ENCODE measurements at regions not wholly inside any gene's neighbourhood (a gene's known extent, or its start where the extent isn't known, plus 50 kb on each side); places are given as distances from the start of the nearest gene placed in this dataset.

GRCh38 chr21:41045534-41046268, 122.3 kb upstream of the BACE2 start:
- no peak for DNase-seq (ENCODE audit: low spot score)

- DNase-seq (ENCODE audit: low spot score): no peak
Observed at GRCh38 chr21:41048145-41048544, 119.8 kb upstream of the BACE2 start.

GRCh38 chr21:41048623-41049022, 119.3 kb upstream of the BACE2 start:
- no peak for DNase-seq (ENCODE audit: low spot score)

GRCh38 chr21:41052820-41053555, 115.0 kb upstream of the BACE2 start:
- DNase-seq (ENCODE audit: low spot score): no peak

- DNase-seq (ENCODE audit: low spot score): no peak
Observed at GRCh38 chr21:41054018-41054578, 113.9 kb upstream of the BACE2 start.

GRCh38 chr21:41055266-41055665, 112.7 kb upstream of the BACE2 start:
- DNase-seq (ENCODE audit: low spot score): no peak

- DNase-seq (ENCODE audit: low spot score): no peak
Observed at GRCh38 chr21:41059871-41060270, 108.1 kb upstream of the BACE2 start.

- DNase-seq (ENCODE audit: low spot score): no peak
Observed at GRCh38 chr21:41061701-41062100, 106.3 kb upstream of the BACE2 start.

GRCh38 chr21:41064334-41064791, 103.6 kb upstream of the BACE2 start:
- peak; percentile 84 for DNase-seq (ENCODE audit: low spot score)

- DNase-seq (ENCODE audit: low spot score): no peak
Observed at GRCh38 chr21:41064951-41065350, 103.0 kb upstream of the BACE2 start.

GRCh38 chr21:41065539-41065938, 102.4 kb upstream of the BACE2 start:
- DNase-seq (ENCODE audit: low spot score): no peak

- DNase-seq (ENCODE audit: low spot score): no peak
Observed at GRCh38 chr21:41066086-41066938, 101.6 kb upstream of the BACE2 start.

GRCh38 chr21:41067709-41068108, 100.3 kb upstream of the BACE2 start:
- DNase-seq (ENCODE audit: low spot score): no peak

GRCh38 chr21:41068496-41068895, 99.5 kb upstream of the BACE2 start:
- DNase-seq (ENCODE audit: low spot score): no peak

GRCh38 chr21:41068967-41069642, 98.9 kb upstream of the BACE2 start:
- peak; percentile 89 for DNase-seq (ENCODE audit: low spot score)

- DNase-seq (ENCODE audit: low spot score): no peak
Observed at GRCh38 chr21:41070284-41070683, 97.7 kb upstream of the BACE2 start.

- no peak for DNase-seq (ENCODE audit: low spot score)
Observed at GRCh38 chr21:41071258-41072171, 96.4 kb upstream of the BACE2 start.

GRCh38 chr21:41073558-41073957, 94.4 kb upstream of the BACE2 start:
- DNase-seq (ENCODE audit: low spot score): no peak

GRCh38 chr21:41074396-41075184, 93.4 kb upstream of the BACE2 start:
- no peak for DNase-seq (ENCODE audit: low spot score)

GRCh38 chr21:41075656-41076055, 92.3 kb upstream of the BACE2 start:
- DNase-seq (ENCODE audit: low spot score): peak; percentile 53
